ENCODE measurements at regions not wholly inside any gene's neighbourhood (a gene's known extent, or its start where the extent isn't known, plus 50 kb on each side); places are given as distances from the start of the nearest gene placed in this dataset.

GRCh38 chr1:221795380-221795779, 53.5 kb upstream of the DUSP10 start:
- TF ChIP-seq, protein P1, sequence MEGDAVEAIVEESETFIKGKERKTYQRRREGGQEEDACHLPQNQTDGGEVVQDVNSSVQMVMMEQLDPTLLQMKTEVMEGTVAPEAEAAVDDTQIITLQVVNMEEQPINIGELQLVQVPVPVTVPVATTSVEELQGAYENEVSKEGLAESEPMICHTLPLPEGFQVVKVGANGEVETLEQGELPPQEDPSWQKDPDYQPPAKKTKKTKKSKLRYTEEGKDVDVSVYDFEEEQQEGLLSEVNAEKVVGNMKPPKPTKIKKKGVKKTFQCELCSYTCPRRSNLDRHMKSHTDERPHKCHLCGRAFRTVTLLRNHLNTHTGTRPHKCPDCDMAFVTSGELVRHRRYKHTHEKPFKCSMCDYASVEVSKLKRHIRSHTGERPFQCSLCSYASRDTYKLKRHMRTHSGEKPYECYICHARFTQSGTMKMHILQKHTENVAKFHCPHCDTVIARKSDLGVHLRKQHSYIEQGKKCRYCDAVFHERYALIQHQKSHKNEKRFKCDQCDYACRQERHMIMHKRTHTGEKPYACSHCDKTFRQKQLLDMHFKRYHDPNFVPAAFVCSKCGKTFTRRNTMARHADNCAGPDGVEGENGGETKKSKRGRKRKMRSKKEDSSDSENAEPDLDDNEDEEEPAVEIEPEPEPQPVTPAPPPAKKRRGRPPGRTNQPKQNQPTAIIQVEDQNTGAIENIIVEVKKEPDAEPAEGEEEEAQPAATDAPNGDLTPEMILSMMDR (IDR thresholded peaks at IDR 0.05) = no peak
- TF ChIP-seq POLR2A (IDR thresholded peaks at IDR 0.05) = no peak
